ENCODE measurements at regions not wholly inside any gene's neighbourhood (a gene's known extent, or its start where the extent isn't known, plus 50 kb on each side); places are given as distances from the start of the nearest gene placed in this dataset.

GRCh38 chr6:21350926-21351325, 242.6 kb upstream of the SOX4 start:
- TF ChIP-seq CTCF (IDR thresholded peaks at IDR 0.05) (no peak), POLR2A (IDR thresholded peaks at IDR 0.05) (no peak)
